Panc1 (cell line): ENCODE measurements at regions not wholly inside any gene's neighbourhood (a gene's known extent, or its start where the extent isn't known, plus 50 kb on each side); places are given as distances from the start of the nearest gene placed in this dataset.

Experiments used
- ATAC-seq: fragments of 200-7000 bp; cut with Tn5 transposase; 2 replicates; pipeline ENCODE4 v1.9.1; 2020; ENCODE audit warnings: mild to moderate bottlenecking, moderate library complexity
- BruUV-seq: library from RNA; stranded (reverse); fragments of 400-500 nt; replicated peaks from 2 replicates; lab custom pipeline; 2021; lab: Mats Ljungman, UMichigan
- CTCF ChIA-PET: fragments of 300-600 bp; sonication (Branson Sonifier 250); formaldehyde crosslinking; loops from one replicate; lab custom pipeline; 2022; ENCODE audit warnings: antibody characterized with exemption; lab: Charles Lee
- POLR2A ChIA-PET: fragments of 300-600 bp; sonication (Branson Sonifier 250); formaldehyde crosslinking; loops from one replicate; lab custom pipeline; 2022; ENCODE audit warnings: antibody characterized with exemption; lab: Charles Lee
- DNase-seq: peaks from one replicate; pipeline ENCODE4 v3.0.0-alpha.2; 2010; ENCODE audit warnings: low read depth, low spot score
- H3K27ac ChIP-seq: 2 replicates; pipeline ENCODE4 v1.5.1; 2011; ENCODE audit warnings: mild to moderate bottlenecking, low read length, inconsistent platforms
- H3K27me3 ChIP-seq: fragments of 200-500 bp; sonication (Bioruptor generic); 2 replicates; pipeline ENCODE4 v1.6.0; 2014; ENCODE audit warnings: low read length, inconsistent platforms; ENCODE audit not compliant: control insufficient read depth, insufficient read depth
- H3K36me3 ChIP-seq: fragments of 200-500 bp; sonication (Bioruptor generic); 2 replicates; pipeline ENCODE4 v1.5.1; 2014; ENCODE audit warnings: inconsistent platforms, mild to moderate bottlenecking, low read length, moderate library complexity; ENCODE audit not compliant: control insufficient read depth, insufficient read depth
- H3K4me1 ChIP-seq: 2 replicates; pipeline ENCODE4 v1.5.1; 2011; ENCODE audit warnings: inconsistent platforms, mild to moderate bottlenecking, low read length, moderate library complexity; ENCODE audit not compliant: control insufficient read depth, insufficient read depth
- H3K4me3 ChIP-seq, 2 experiments: 2 replicates each; pipeline ENCODE4 v1.5.1; 2011 to 2012; ENCODE audit warnings: low read depth in 2 of 2, low read length in 2 of 2, mild to moderate bottlenecking in 2 of 2, inconsistent platforms in 1 of 2, moderate library complexity in 1 of 2
- H3K9me3 ChIP-seq: fragments of 200-500 bp; sonication (Bioruptor generic); 2 replicates; pipeline ENCODE4 v1.5.1; 2014; ENCODE audit warnings: low read depth, mild to moderate bottlenecking, inconsistent platforms, low read length, moderate library complexity; ENCODE audit not compliant: control insufficient read depth, insufficient read depth
- CTCF ChIP-seq: fragments of 450-650 bp; IDR thresholded peaks from 2 replicates; pipeline ENCODE4 v1.5.1; 2017; ENCODE audit warnings: mild to moderate bottlenecking
- POLR2AphosphoS5 ChIP-seq: IDR thresholded peaks from 2 replicates; pipeline ENCODE4 v1.6.1; 2012; ENCODE audit warnings: mild to moderate bottlenecking, low read depth, low read length, moderate library complexity
- REST ChIP-seq, 2 experiments: IDR thresholded peaks; 2 replicates each; pipeline ENCODE4 v1.6.1; 2011 to 2012; ENCODE audit warnings: low read depth in 2 of 2, control low read depth in 1 of 2, low read length in 1 of 2, mild to moderate bottlenecking in 1 of 2, moderate library complexity in 1 of 2; ENCODE audit not compliant: insufficient read depth in 1 of 2
- SIN3A ChIP-seq: IDR thresholded peaks from 2 replicates; pipeline ENCODE4 v1.6.1; 2012; ENCODE audit warnings: low read depth, mild to moderate bottlenecking, low read length, moderate library complexity, borderline replicate concordance; ENCODE audit not compliant: insufficient read depth
- TCF7L2 ChIP-seq: IDR thresholded peaks from 2 replicates; pipeline ENCODE4 v1.6.1; 2011; ENCODE audit warnings: mild to moderate bottlenecking, low read depth, low read length, inconsistent platforms
- in situ Hi-C: cut with HindIII; loops from 2 replicates; pipeline ENCODE4 v1.10.0; 2016; ENCODE audit warnings: low sequenced_read_pairs, low pct_unique_long_range_greater_than_20kb
- intact Hi-C: fragments of 100-400 bp; cut with micrococcal nuclease; formaldehyde crosslinking; loops from one replicate; pipeline ENCODE4 v1.10.0; 2022; ENCODE audit not compliant: unreplicated experiment

- ATAC-seq: no peak
- DNase-seq: no peak
- in situ Hi-C loops: no loop called here
- Histone ChIP-seq H3K4me3 (no peak overlapping the region), H3K4me1 (no peaks in the 10 kb centered on the region), H3K9me3 (no peaks in the 10 kb centered on the region), H3K27ac (no peak overlapping the region), H3K36me3 (no peaks in the 10 kb centered on the region), H3K27me3 (no peaks in the 10 kb centered on the region)
- intact Hi-C loops: no loop called here
- ChIA-PET CTCF (no interaction called here), POLR2A (no interaction called here)
- no TSS peak for BruUV-seq
- TF ChIP-seq POLR2AphosphoS5: no peak
- TF ChIP-seq CTCF: no peak
- no peak for TF ChIP-seq TCF7L2
- no peak for TF ChIP-seq SIN3A
- TF ChIP-seq REST (IDR thresholded peaks at IDR 0.05; ENCODE audit: insufficient read depth in 1 of 2, low read depth in 2 of 2, low read length in 1 of 2): no peak
Measured at GRCh38 chr16:52035436-52035835, 511.5 kb downstream of the TOX3 start.

GRCh38 chr16:52034830-52035229 is 512.1 kb downstream of the TOX3 start:
- no peak overlapping the region for H3K4me3 ChIP-seq
- BruUV-seq: no TSS peak
- ChIA-PET CTCF (no interaction called here), POLR2A (no interaction called here)
- H3K27me3 ChIP-seq: no peaks in the 10 kb centered on the region
- in situ Hi-C loops: no loop called here
- H3K36me3 ChIP-seq: no peaks in the 10 kb centered on the region
- intact Hi-C loops: no loop called here
- no peaks in the 10 kb centered on the region for H3K4me1 ChIP-seq
- TF ChIP-seq TCF7L2: no peak
- no peak for TF ChIP-seq POLR2AphosphoS5
- TF ChIP-seq SIN3A: no peak
- TF ChIP-seq REST (IDR thresholded peaks at IDR 0.05; ENCODE audit: insufficient read depth in 1 of 2, low read depth in 2 of 2, low read length in 1 of 2): no peak
- no peak for TF ChIP-seq CTCF
- DNase-seq (no peak), ATAC-seq (no peak)
- no peak overlapping the region for H3K27ac ChIP-seq
- no peaks in the 10 kb centered on the region for H3K9me3 ChIP-seq
